ENCODE measurements at regions not wholly inside any gene's neighbourhood (a gene's known extent, or its start where the extent isn't known, plus 50 kb on each side); places are given as distances from the start of the nearest gene placed in this dataset.

GRCh38 chr10:20993830-20994527 lies 96.9 kb upstream of the NEBL start:
- no peak for DNase-seq (ENCODE audit: insufficient read length, low spot score, missing footprints)
- no peak overlapping the region for H3K4me2 ChIP-seq (ENCODE audit: insufficient read depth, low read length)
- H3K27me3 ChIP-seq (ENCODE audit: insufficient read depth, low read length), result no peaks in the 10 kb centered on the region
- H3K4me3 ChIP-seq (ENCODE audit: insufficient read depth, low read length), result no peak overlapping the region
- H3K27ac ChIP-seq (ENCODE audit: low read depth, low read length), result no peak overlapping the region
- H4K20me1 ChIP-seq (ENCODE audit: insufficient read depth, low read length), result no peaks in the 10 kb centered on the region
- H3K4me1 ChIP-seq (ENCODE audit: insufficient read depth, low read length), result no peaks in the 10 kb centered on the region
- H3K36me3 ChIP-seq (ENCODE audit: insufficient read depth, low read length), result no peaks in the 10 kb centered on the region
- no peaks in the 10 kb centered on the region for H3K79me2 ChIP-seq (ENCODE audit: insufficient read depth, low read length)
- no peaks in the 10 kb centered on the region for H3K9me3 ChIP-seq (ENCODE audit: low read depth, low read length)
- no peak for TF ChIP-seq CTCF (IDR thresholded peaks at IDR 0.05; ENCODE audit: extremely low read depth, low read depth, low read length)
- H2AFZ ChIP-seq (ENCODE audit: low read length), result no peak overlapping the region

GRCh38 chr10:20993389-20993788 lies 96.3 kb upstream of the NEBL start:
- Histone ChIP-seq H2AFZ (ENCODE audit: low read length) (no peak overlapping the region), H3K4me1 (ENCODE audit: insufficient read depth, low read length) (no peaks in the 10 kb centered on the region), H4K20me1 (ENCODE audit: insufficient read depth, low read length) (no peaks in the 10 kb centered on the region), H3K36me3 (ENCODE audit: insufficient read depth, low read length) (no peaks in the 10 kb centered on the region), H3K27me3 (ENCODE audit: insufficient read depth, low read length) (no peaks in the 10 kb centered on the region), H3K4me2 (ENCODE audit: insufficient read depth, low read length) (peak overlapping the region; percentile 16), H3K79me2 (ENCODE audit: insufficient read depth, low read length) (no peaks in the 10 kb centered on the region), H3K9me3 (ENCODE audit: low read depth, low read length) (no peaks in the 10 kb centered on the region), H3K4me3 (ENCODE audit: insufficient read depth, low read length) (no peak overlapping the region), H3K27ac (ENCODE audit: low read depth, low read length) (no peak overlapping the region)
- DNase-seq (ENCODE audit: insufficient read length, low spot score, missing footprints), result peak; percentile 75
- no peak for TF ChIP-seq CTCF (IDR thresholded peaks at IDR 0.05; ENCODE audit: extremely low read depth, low read depth, low read length)

GRCh38 chr10:20991526-20991925 lies 94.4 kb upstream of the NEBL start:
- no peaks in the 10 kb centered on the region for H4K20me1 ChIP-seq (ENCODE audit: insufficient read depth, low read length)
- no peak for DNase-seq (ENCODE audit: insufficient read length, low spot score, missing footprints)
- H3K9me3 ChIP-seq (ENCODE audit: low read depth, low read length), result no peaks in the 10 kb centered on the region
- H3K79me2 ChIP-seq (ENCODE audit: insufficient read depth, low read length), result no peaks in the 10 kb centered on the region
- H3K27me3 ChIP-seq (ENCODE audit: insufficient read depth, low read length), result no peaks in the 10 kb centered on the region
- no peak overlapping the region for H3K27ac ChIP-seq (ENCODE audit: low read depth, low read length)
- H2AFZ ChIP-seq (ENCODE audit: low read length), result no peak overlapping the region
- no peaks in the 10 kb centered on the region for H3K36me3 ChIP-seq (ENCODE audit: insufficient read depth, low read length)
- H3K4me3 ChIP-seq (ENCODE audit: insufficient read depth, low read length), result no peak overlapping the region
- no peaks in the 10 kb centered on the region for H3K4me1 ChIP-seq (ENCODE audit: insufficient read depth, low read length)
- no peak overlapping the region for H3K4me2 ChIP-seq (ENCODE audit: insufficient read depth, low read length)
- no peak for TF ChIP-seq CTCF (IDR thresholded peaks at IDR 0.05; ENCODE audit: extremely low read depth, low read depth, low read length)

GRCh38 chr10:20990604-20991003 lies 93.5 kb upstream of the NEBL start:
- DNase-seq (ENCODE audit: insufficient read length, low spot score, missing footprints), result no peak
- no peak overlapping the region for H3K4me2 ChIP-seq (ENCODE audit: insufficient read depth, low read length)
- no peak overlapping the region for H3K4me3 ChIP-seq (ENCODE audit: insufficient read depth, low read length)
- no peaks in the 10 kb centered on the region for H3K9me3 ChIP-seq (ENCODE audit: low read depth, low read length)
- no peak overlapping the region for H3K27ac ChIP-seq (ENCODE audit: low read depth, low read length)
- no peaks in the 10 kb centered on the region for H3K79me2 ChIP-seq (ENCODE audit: insufficient read depth, low read length)
- no peaks in the 10 kb centered on the region for H3K36me3 ChIP-seq (ENCODE audit: insufficient read depth, low read length)
- H2AFZ ChIP-seq (ENCODE audit: low read length), result no peak overlapping the region
- H4K20me1 ChIP-seq (ENCODE audit: insufficient read depth, low read length), result no peaks in the 10 kb centered on the region
- no peaks in the 10 kb centered on the region for H3K27me3 ChIP-seq (ENCODE audit: insufficient read depth, low read length)
- H3K4me1 ChIP-seq (ENCODE audit: insufficient read depth, low read length), result no peaks in the 10 kb centered on the region
- no peak for TF ChIP-seq CTCF (IDR thresholded peaks at IDR 0.05; ENCODE audit: extremely low read depth, low read depth, low read length)
